ENCODE measurements at regions not wholly inside any gene's neighbourhood (a gene's known extent, or its start where the extent isn't known, plus 50 kb on each side); places are given as distances from the start of the nearest gene placed in this dataset.
"Not testable (repeated sequence)": the region's sequence is repeated elsewhere in the genome, so short reads cannot be mapped to it uniquely, and the experiment has no call there.

DNA sequence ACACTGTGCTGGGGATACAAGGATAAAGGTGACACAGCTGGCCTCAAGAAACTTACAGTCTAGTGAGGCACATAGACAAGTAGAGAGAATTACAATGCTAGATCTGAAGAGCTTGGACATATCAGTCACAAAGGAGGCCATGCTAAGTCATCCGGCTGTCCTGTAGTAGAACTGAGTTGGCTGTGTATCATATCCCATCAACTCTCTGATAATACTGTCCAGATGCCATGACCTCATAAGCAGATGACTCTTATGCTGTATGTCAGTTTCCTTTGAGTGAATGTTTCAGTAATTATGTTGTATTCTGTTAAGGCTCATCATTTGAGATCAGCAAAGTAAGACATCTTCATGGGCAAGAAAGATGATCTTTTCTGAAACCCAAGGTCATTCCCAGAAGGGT is 442.9 kb downstream of the MID1IP1 start:
- no peak for DNase-seq

DNA sequence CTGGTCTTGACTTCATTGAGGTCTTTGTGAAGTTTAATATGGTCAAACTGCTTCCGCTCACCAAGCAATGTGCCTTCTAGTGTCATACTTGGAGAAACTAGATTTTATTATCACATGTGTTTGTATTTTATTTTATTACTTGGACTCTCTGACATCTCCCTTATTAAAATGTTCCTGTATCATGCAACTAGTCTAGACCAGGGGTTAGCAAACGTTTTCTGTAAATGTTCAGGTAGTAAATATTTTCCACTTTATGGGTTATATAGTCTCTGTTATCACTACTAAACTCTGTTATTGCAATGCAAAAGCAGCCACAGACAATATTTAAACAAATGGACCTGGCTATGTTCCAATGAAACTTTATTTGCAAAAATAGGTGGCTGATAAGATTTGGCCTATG is 443.8 kb downstream of the MID1IP1 start:
- DNase-seq, result no peak

DNA sequence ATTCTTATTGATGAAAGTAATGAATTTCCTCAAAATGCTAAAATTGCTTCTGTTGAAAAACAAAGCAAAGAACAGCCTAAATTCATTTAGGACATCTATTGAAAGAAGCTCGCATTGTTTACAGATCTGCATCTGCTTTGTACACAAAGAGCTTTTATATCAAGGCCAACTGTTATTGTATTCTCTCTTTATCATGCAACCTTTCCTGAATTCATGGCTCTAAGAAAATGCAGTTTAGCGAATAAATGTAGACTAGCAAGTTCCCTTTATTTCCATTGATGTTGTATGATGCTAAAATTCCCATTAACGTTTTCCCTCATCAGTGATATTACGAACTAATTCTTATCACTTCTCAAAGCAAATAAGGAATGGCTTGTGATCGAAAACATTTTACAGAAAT is 446.3 kb downstream of the MID1IP1 start:
- no peak for DNase-seq

DNA sequence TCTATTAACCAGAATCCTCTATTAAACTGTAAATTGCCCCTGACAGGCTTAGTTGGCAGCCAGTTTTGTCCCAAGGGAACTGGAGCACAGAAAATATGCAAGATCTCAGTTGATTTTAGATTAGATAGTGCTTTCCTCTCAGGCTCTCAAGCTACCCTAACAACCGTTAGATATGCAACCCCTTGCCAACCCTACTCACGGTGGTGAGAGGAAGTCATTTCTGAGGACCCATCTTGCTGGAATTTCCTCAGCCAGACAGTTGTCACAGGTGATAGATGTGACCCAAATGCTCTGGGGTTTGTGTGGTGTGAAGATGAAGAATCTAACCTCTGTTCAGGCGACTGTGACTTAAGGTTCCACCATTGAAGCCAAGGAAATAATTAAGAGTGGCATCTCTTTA is 447.1 kb downstream of the MID1IP1 start:
- no peak for DNase-seq

GRCh38 chrX:39249999-39250398 is 448.7 kb downstream of the MID1IP1 start:
- DNase-seq, result no peak

- DNase-seq, result no peak
Observed at GRCh38 chrX:39251995-39252394, 450.7 kb downstream of the MID1IP1 start.

- no peak for DNase-seq
Observed at GRCh38 chrX:39253551-39253950, 452.3 kb downstream of the MID1IP1 start.

DNA sequence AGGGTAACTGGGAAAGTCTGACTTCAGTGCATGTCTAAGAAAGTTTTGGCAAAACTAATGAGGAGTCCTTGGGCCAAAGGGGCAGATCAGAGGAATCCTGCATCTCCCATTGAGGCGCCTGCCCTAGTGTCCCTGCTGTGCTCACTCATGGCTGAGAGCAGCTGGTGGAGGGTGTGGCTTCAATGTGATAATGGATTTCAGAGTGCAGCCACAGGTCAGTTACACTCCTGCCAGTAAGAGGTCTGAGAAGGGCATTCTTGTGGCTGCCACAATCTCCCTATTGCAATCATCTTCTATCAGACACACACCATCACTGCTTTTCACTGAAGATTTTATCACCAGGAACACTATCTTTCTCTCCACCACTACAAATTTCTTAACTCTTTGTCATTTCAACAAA is 457.1 kb downstream of the MID1IP1 start:
- DNase-seq, result no peak

GRCh38 chrX:39260965-39261364 is 459.7 kb downstream of the MID1IP1 start:
- no peak for DNase-seq

DNA sequence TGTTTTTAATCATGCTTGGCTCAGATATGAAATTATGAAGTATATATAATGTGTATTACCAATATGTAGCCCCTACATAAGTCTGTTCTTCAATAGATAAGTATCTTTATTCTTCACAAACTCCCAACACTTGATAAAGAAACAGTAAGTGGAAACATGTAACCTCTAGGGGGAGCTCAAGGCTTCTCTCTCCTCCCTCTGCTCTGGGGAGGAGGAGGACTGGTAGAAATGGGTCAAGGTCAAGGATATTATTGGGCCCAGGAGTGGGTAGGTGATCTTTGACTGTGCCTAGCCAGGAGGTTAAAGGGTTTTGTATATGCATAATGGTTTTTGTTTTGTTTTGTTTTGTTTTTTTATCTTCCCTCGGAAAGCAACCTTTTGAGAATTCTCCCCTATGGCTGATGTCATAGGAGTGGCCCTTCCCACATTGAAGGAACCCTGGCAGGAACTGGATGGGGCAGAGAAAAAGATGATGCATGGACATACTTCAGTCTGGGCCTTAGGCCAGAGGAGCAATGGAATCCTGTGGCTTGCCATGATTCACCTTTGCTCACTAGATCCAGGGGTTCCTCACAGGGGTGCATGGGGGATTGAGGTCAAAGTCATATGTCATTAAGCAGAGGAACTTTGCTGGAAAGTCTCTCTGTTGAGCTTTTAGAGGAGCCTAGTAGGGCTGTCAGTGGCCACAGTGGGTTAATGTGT is 460.3 kb downstream of the MID1IP1 start:
- DNase-seq, result no peak

GRCh38 chrX:39262641-39263040 is 461.4 kb downstream of the MID1IP1 start:
- no peak for DNase-seq

- no peak for DNase-seq
Observed at GRCh38 chrX:39264023-39264422, 462.8 kb downstream of the MID1IP1 start.

- no peak for DNase-seq
Observed at GRCh38 chrX:39267176-39267575, 465.9 kb downstream of the MID1IP1 start.

GRCh38 chrX:39268207-39268606 is 466.9 kb downstream of the MID1IP1 start:
- no peak for DNase-seq

GRCh38 chrX:39275500-39276068 is 474.3 kb downstream of the MID1IP1 start:
- DNase-seq, result no peak

GRCh38 chrX:39277685-39278390 is 476.6 kb downstream of the MID1IP1 start:
- DNase-seq, result not testable (repeated sequence)

DNA sequence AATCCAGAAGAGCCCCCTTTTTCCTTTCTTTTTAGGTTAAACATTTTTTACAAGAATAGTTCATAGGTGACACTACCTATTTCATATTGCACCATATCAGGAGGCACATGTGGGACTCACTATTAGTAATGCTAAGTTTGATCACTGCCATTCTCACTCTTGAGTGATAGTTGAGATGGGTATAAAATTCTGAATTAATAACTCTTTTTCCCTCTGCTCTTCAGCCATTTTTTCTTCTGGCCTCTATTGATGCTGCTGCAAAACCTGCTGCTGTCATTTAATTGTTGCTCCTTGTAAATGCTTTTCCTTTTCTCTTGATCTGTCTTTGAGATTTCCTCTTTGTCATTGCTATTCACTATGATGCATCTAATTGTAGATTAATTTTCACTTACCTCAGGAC is 482.0 kb downstream of the MID1IP1 start:
- DNase-seq, result no peak

DNA sequence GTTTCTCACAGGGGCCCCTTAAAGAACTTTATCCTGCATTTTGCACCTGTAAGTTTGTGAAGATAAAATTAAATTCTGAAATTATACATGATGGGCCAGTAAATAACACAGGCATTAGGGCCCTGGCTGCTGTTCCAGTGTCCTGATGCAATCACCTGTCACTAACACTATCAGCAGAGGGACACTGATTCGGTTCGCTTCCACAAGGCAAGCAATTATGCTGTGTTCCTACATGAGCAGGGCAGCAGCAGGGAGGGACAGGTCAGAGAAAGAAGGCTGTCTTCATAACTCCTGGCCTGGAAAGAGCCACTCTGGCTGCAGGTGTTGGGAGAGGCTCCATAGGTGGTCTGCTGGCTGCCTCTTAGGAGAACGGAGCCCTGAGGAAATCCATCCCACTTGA is 487.3 kb downstream of the MID1IP1 start:
- no peak for DNase-seq

- no peak for DNase-seq
Observed at GRCh38 chrX:39289827-39290226, 488.6 kb downstream of the MID1IP1 start.

DNA sequence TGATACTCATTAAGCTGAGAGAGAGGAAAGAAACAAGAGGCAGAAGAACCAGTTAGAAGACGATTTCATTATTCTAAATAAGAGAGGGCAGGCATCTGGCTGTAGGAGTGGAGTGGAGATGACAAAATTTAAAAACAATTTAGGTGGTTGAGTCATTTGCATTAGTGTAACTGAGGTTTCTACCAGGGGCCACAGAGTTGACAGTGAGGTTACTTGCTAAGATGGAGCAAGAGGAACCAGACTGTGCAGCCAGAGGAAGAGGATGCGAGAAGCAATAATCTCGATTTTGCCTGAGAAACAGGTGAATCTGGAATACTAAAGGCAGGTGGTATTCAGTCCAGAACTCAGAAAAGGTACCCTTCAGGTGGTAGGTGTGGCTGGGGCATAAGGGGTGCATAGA is 491.9 kb downstream of the MID1IP1 start:
- no peak for DNase-seq

DNA sequence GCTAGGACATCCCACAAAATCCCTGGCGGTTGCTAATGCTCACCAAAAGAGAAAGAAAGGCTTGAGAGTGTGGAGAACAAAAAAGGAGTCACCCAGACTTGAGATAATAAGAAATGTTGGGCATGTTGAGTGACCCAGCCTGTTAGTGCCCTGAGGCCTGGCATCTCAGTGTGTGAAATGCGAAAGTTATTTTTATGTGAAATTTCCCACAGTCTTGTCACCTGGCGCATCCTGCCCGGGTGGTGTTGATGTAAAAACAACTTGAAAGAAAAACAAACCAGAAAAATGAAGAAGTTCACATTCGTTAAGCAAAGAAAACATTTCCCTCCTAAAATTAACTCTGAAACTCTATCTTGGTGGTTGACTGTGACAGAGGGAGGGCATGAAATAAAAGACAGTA is 495.2 kb downstream of the MID1IP1 start:
- no peak for DNase-seq

- DNase-seq, result no peak
Observed at GRCh38 chrX:39298821-39299220, 497.6 kb downstream of the MID1IP1 start.

- no peak for DNase-seq
Observed at GRCh38 chrX:39299615-39300014, 498.4 kb downstream of the MID1IP1 start.

GRCh38 chrX:39301036-39301435 is 499.8 kb downstream of the MID1IP1 start:
- DNase-seq, result no peak
